Esophagus squamous epithelium (tissue), 4 donors: ENCODE measurements at regions not wholly inside any gene's neighbourhood (a gene's known extent, or its start where the extent isn't known, plus 50 kb on each side); places are given as distances from the start of the nearest gene placed in this dataset.
"Not testable (repeated sequence)": the region's sequence is repeated elsewhere in the genome, so short reads cannot be mapped to it uniquely, and the experiment has no call there.

ENCODE experiments used
- POLR2A ChIP-seq, 4 donors: fragments of 450-650 bp; IDR thresholded peaks; one replicate each; pipeline ENCODE4 v1.6.1; 2017; ENCODE audit warnings: antibody characterized with exemption in 4 of 4, mild to moderate bottlenecking in 4 of 4, moderate library complexity in 3 of 4
- TF ChIP-seq, protein P1 (sequence below), 6 experiments: fragments of 450-650 bp in 4 of 6; fragments of 200-600 bp in 2 of 6; sonication (generic) in 2 of 6; IDR thresholded peaks; one replicate each; pipeline ENCODE4 v1.5.1; 2016 to 2019; ENCODE audit warnings: antibody characterized with exemption in 6 of 6, mild to moderate bottlenecking in 4 of 6, moderate library complexity in 4 of 6

DNA sequence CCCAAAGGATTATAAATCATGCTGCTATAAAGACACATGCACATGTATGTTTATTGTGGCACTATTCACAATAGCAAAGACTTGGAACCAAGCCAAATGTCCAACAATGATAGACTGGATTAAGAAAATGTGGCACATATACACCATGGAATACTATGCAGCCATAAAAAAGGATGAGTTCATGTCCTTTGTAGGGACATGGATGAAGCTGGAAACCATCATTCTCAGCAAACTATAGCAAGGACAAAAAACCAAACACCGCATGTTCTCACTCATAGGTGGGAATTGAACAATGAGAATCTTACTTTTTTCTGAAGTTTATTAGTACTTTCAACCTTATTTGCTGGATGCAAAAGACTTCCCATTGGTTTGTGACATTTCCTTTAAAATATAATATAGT lies 101.0 kb upstream of the TBX18 start:
- TF ChIP-seq, protein P1, sequence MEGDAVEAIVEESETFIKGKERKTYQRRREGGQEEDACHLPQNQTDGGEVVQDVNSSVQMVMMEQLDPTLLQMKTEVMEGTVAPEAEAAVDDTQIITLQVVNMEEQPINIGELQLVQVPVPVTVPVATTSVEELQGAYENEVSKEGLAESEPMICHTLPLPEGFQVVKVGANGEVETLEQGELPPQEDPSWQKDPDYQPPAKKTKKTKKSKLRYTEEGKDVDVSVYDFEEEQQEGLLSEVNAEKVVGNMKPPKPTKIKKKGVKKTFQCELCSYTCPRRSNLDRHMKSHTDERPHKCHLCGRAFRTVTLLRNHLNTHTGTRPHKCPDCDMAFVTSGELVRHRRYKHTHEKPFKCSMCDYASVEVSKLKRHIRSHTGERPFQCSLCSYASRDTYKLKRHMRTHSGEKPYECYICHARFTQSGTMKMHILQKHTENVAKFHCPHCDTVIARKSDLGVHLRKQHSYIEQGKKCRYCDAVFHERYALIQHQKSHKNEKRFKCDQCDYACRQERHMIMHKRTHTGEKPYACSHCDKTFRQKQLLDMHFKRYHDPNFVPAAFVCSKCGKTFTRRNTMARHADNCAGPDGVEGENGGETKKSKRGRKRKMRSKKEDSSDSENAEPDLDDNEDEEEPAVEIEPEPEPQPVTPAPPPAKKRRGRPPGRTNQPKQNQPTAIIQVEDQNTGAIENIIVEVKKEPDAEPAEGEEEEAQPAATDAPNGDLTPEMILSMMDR (IDR thresholded peaks at IDR 0.05): not testable (repeated sequence)
- TF ChIP-seq POLR2A (IDR thresholded peaks at IDR 0.05): not testable (repeated sequence)
